CD4-positive, CD25-positive, alpha-beta regulatory T cell (primary cell): ENCODE measurements at regions not wholly inside any gene's neighbourhood (a gene's known extent, or its start where the extent isn't known, plus 50 kb on each side); places are given as distances from the start of the nearest gene placed in this dataset.

ENCODE experiments used
- ATAC-seq, 2 donors: fragments of 150-1000 bp; cut with Tn5 transposase; one replicate each; pipeline ENCODE4 v1.10.0; 2021; ENCODE audit warnings: low read depth in 2 of 2, moderate number of reproducible peaks in 2 of 2, moderate library complexity in 1 of 2
- DNase-seq, 3 donors: peaks; one replicate each; pipeline versions ENCODE4 v3.0.0 to v3.0.0-alpha.2; 2012 to 2022; ENCODE audit warnings: mixed read lengths in 1 of 3
- H3K27ac ChIP-seq: one replicate; pipeline ENCODE4 v1.7.0; 2013; ENCODE audit warnings: mild to moderate bottlenecking, low read length; ENCODE audit not compliant: insufficient read depth, poor library complexity, severe bottlenecking
- H3K27me3 ChIP-seq: one replicate; pipeline ENCODE4 v1.7.0; 2013; ENCODE audit warnings: low read length; ENCODE audit not compliant: control insufficient read depth, insufficient read depth
- H3K36me3 ChIP-seq: one replicate; pipeline ENCODE4 v1.7.0; 2013; ENCODE audit warnings: mild to moderate bottlenecking, low read length, moderate library complexity; ENCODE audit not compliant: control insufficient read depth, insufficient read depth
- H3K4me1 ChIP-seq: 2 replicates; pipeline ENCODE4 v1.7.0; 2013; ENCODE audit warnings: mild to moderate bottlenecking, low read length; ENCODE audit not compliant: insufficient read depth, control insufficient read depth, poor library complexity, severe bottlenecking
- H3K4me3 ChIP-seq: one replicate; pipeline ENCODE4 v1.7.0; 2013; ENCODE audit warnings: low read depth, mild to moderate bottlenecking, low read length, moderate library complexity
- H3K9me3 ChIP-seq, 2 experiments: 1 replicate in 1 of 2; 2 replicates in 1 of 2; pipeline ENCODE4 v1.7.0; 2013; ENCODE audit warnings: low read length in 2 of 2, mild to moderate bottlenecking in 1 of 2, moderate library complexity in 1 of 2; ENCODE audit not compliant: control insufficient read depth in 2 of 2
- H3K27ac Mint-ChIP-seq, 3 donors: one replicate each; pipeline ENCODE4 v1.8.0; 2020 to 2022; ENCODE audit warnings: mild to moderate bottlenecking in 3 of 3, mixed read lengths in 3 of 3, moderate library complexity in 2 of 3
- H3K27me3 Mint-ChIP-seq: one replicate; pipeline ENCODE4 v1.8.0; 2022; ENCODE audit warnings: mild to moderate bottlenecking, mixed read lengths
- H3K36me3 Mint-ChIP-seq: one replicate; pipeline ENCODE4 v1.8.0; 2020; ENCODE audit warnings: mixed read lengths
- H3K4me1 Mint-ChIP-seq, 4 donors: one replicate each; pipeline ENCODE4 v1.8.0; 2020 to 2022; ENCODE audit warnings: mixed read lengths in 4 of 4, mild to moderate bottlenecking in 1 of 4
- H3K4me3 Mint-ChIP-seq, 4 donors: one replicate each; pipeline ENCODE4 v1.8.0; 2020 to 2022; ENCODE audit warnings: mild to moderate bottlenecking in 4 of 4, mixed read lengths in 4 of 4, moderate library complexity in 3 of 4
- H3K9me3 Mint-ChIP-seq, 7 donors: one replicate each; pipeline ENCODE4 v1.8.0; 2020 to 2022; ENCODE audit warnings: mixed read lengths in 7 of 7, mild to moderate bottlenecking in 3 of 7, moderate library complexity in 2 of 7

GRCh38 chr4:175905925-175906324 lies 93.9 kb upstream of the GPM6A start:
- no peaks in the 10 kb centered on the region for H3K27me3 Mint-ChIP-seq
- Histone ChIP-seq H3K4me3 (no peak overlapping the region), H3K9me3 (no peaks in the 10 kb centered on the region), H3K27me3 (no peaks in the 10 kb centered on the region), H3K36me3 (no peaks in the 10 kb centered on the region), H3K27ac (no peak overlapping the region), H3K4me1 (no peaks in the 10 kb centered on the region)
- no peak overlapping the region for H3K27ac Mint-ChIP-seq
- H3K36me3 Mint-ChIP-seq, result no peaks in the 10 kb centered on the region
- peaks cover 0 to 3% (median under 1%) of the 10 kb centered on the region in 7 donors for H3K9me3 Mint-ChIP-seq
- no peak overlapping the region for H3K4me3 Mint-ChIP-seq
- no peaks in the 10 kb centered on the region for H3K4me1 Mint-ChIP-seq
- DNase-seq (no peak), ATAC-seq (no peak)

GRCh38 chr4:175906384-175906783 lies 94.3 kb upstream of the GPM6A start:
- Histone ChIP-seq H3K27me3 (no peaks in the 10 kb centered on the region), H3K4me1 (no peaks in the 10 kb centered on the region), H3K27ac (no peak overlapping the region), H3K36me3 (no peaks in the 10 kb centered on the region), H3K4me3 (no peak overlapping the region), H3K9me3 (no peaks in the 10 kb centered on the region)
- Mint-ChIP-seq H3K4me1 (no peaks in the 10 kb centered on the region), H3K27ac (no peak overlapping the region), H3K36me3 (no peaks in the 10 kb centered on the region), H3K4me3 (no peak overlapping the region), H3K9me3 (peaks cover 0 to 3% (median 0%) of the 10 kb centered on the region in 7 donors), H3K27me3 (no peaks in the 10 kb centered on the region)
- DNase-seq (no peak), ATAC-seq (no peak)

GRCh38 chr4:175910700-175911099 lies 98.6 kb upstream of the GPM6A start:
- peaks cover 0 to 3% (median 0%) of the 10 kb centered on the region in 7 donors for H3K9me3 Mint-ChIP-seq
- no peak overlapping the region for H3K4me3 Mint-ChIP-seq
- no peak for ATAC-seq
- no peak overlapping the region for H3K27ac Mint-ChIP-seq
- no peaks in the 10 kb centered on the region for H3K36me3 ChIP-seq
- no peaks in the 10 kb centered on the region for H3K4me1 ChIP-seq
- H3K27me3 Mint-ChIP-seq, result no peaks in the 10 kb centered on the region
- H3K27ac ChIP-seq, result no peak overlapping the region
- H3K36me3 Mint-ChIP-seq, result no peaks in the 10 kb centered on the region
- H3K9me3 ChIP-seq, result no peaks in the 10 kb centered on the region
- no peak for DNase-seq
- H3K27me3 ChIP-seq, result no peaks in the 10 kb centered on the region
- no peaks in the 10 kb centered on the region for H3K4me1 Mint-ChIP-seq
- no peak overlapping the region for H3K4me3 ChIP-seq

GRCh38 chr4:175916626-175917351 lies 104.7 kb upstream of the GPM6A start:
- Mint-ChIP-seq H3K36me3 (no peaks in the 10 kb centered on the region), H3K4me1 (no peaks in the 10 kb centered on the region), H3K9me3 (peaks cover 0 to 1% (median 0%) of the 10 kb centered on the region in 7 donors), H3K27ac (no peak overlapping the region), H3K4me3 (no peak overlapping the region), H3K27me3 (no peaks in the 10 kb centered on the region)
- Histone ChIP-seq H3K27me3 (no peaks in the 10 kb centered on the region), H3K9me3 (no peaks in the 10 kb centered on the region), H3K4me1 (no peaks in the 10 kb centered on the region), H3K27ac (no peak overlapping the region), H3K4me3 (no peak overlapping the region), H3K36me3 (no peaks in the 10 kb centered on the region)
- DNase-seq, result no peak
- ATAC-seq, result no peak

- ATAC-seq (no peak), DNase-seq (no peak)
- H3K4me1 ChIP-seq, result no peaks in the 10 kb centered on the region
- H3K36me3 Mint-ChIP-seq, result no peaks in the 10 kb centered on the region
- H3K4me3 Mint-ChIP-seq, result no peak overlapping the region
- no peaks in the 10 kb centered on the region for H3K27me3 ChIP-seq
- H3K36me3 ChIP-seq, result no peaks in the 10 kb centered on the region
- no peak overlapping the region for H3K4me3 ChIP-seq
- no peak overlapping the region for H3K27ac Mint-ChIP-seq
- no peaks in the 10 kb centered on the region for H3K4me1 Mint-ChIP-seq
- H3K9me3 Mint-ChIP-seq, result no peaks in the 10 kb centered on the region
- H3K9me3 ChIP-seq, result no peaks in the 10 kb centered on the region
- H3K27me3 Mint-ChIP-seq, result no peaks in the 10 kb centered on the region
- H3K27ac ChIP-seq, result no peak overlapping the region
These were observed 115.1 kb upstream of the GPM6A start for GRCh38 chr4:175927121-175927520.

GRCh38 chr4:175929441-175929840 lies 117.4 kb upstream of the GPM6A start:
- H3K27ac Mint-ChIP-seq, result no peak overlapping the region
- no peaks in the 10 kb centered on the region for H3K4me1 Mint-ChIP-seq
- no peak for DNase-seq
- no peak for ATAC-seq
- H3K27me3 ChIP-seq, result no peaks in the 10 kb centered on the region
- H3K9me3 Mint-ChIP-seq, result no peaks in the 10 kb centered on the region
- H3K4me3 ChIP-seq, result no peak overlapping the region
- no peaks in the 10 kb centered on the region for H3K4me1 ChIP-seq
- H3K27ac ChIP-seq, result no peak overlapping the region
- H3K36me3 Mint-ChIP-seq, result no peaks in the 10 kb centered on the region
- no peaks in the 10 kb centered on the region for H3K27me3 Mint-ChIP-seq
- H3K9me3 ChIP-seq, result no peaks in the 10 kb centered on the region
- H3K4me3 Mint-ChIP-seq, result no peak overlapping the region
- no peaks in the 10 kb centered on the region for H3K36me3 ChIP-seq

- Histone ChIP-seq H3K4me1 (no peaks in the 10 kb centered on the region), H3K27ac (no peak overlapping the region), H3K4me3 (no peak overlapping the region), H3K9me3 (no peaks in the 10 kb centered on the region), H3K27me3 (no peaks in the 10 kb centered on the region), H3K36me3 (no peaks in the 10 kb centered on the region)
- Mint-ChIP-seq H3K36me3 (no peaks in the 10 kb centered on the region), H3K27ac (no peak overlapping the region), H3K4me1 (no peaks in the 10 kb centered on the region), H3K4me3 (no peak overlapping the region), H3K9me3 (no peaks in the 10 kb centered on the region), H3K27me3 (no peaks in the 10 kb centered on the region)
- no peak for DNase-seq
- ATAC-seq, result no peak
These were observed 117.9 kb upstream of the GPM6A start for GRCh38 chr4:175929932-175930331.

- Histone ChIP-seq H3K36me3 (no peaks in the 10 kb centered on the region), H3K27ac (no peak overlapping the region), H3K27me3 (no peaks in the 10 kb centered on the region), H3K4me1 (no peaks in the 10 kb centered on the region), H3K9me3 (no peaks in the 10 kb centered on the region), H3K4me3 (no peak overlapping the region)
- no peak overlapping the region for H3K4me3 Mint-ChIP-seq
- ATAC-seq, result no peak
- no peak overlapping the region for H3K27ac Mint-ChIP-seq
- no peaks in the 10 kb centered on the region for H3K4me1 Mint-ChIP-seq
- DNase-seq, result no peak
- H3K9me3 Mint-ChIP-seq, result no peaks in the 10 kb centered on the region
- no peaks in the 10 kb centered on the region for H3K27me3 Mint-ChIP-seq
- no peaks in the 10 kb centered on the region for H3K36me3 Mint-ChIP-seq
These were observed 118.4 kb upstream of the GPM6A start for GRCh38 chr4:175930471-175930870.
